ENCODE measurements at regions not wholly inside any gene's neighbourhood (a gene's known extent, or its start where the extent isn't known, plus 50 kb on each side); places are given as distances from the start of the nearest gene placed in this dataset.

- DNase-seq (ENCODE audit: low spot score): no peak
These were observed 97.1 kb upstream of the NRXN3 start for GRCh38 chr14:78073028-78073427.

GRCh38 chr14:78074561-78074960, 95.6 kb upstream of the NRXN3 start:
- DNase-seq (ENCODE audit: low spot score): no peak

GRCh38 chr14:78075033-78075432, 95.1 kb upstream of the NRXN3 start:
- no peak for DNase-seq (ENCODE audit: low spot score)

GRCh38 chr14:78075555-78076277, 94.5 kb upstream of the NRXN3 start:
- DNase-seq (ENCODE audit: low spot score): no peak

- DNase-seq (ENCODE audit: low spot score): no peak
These were observed 88.9 kb upstream of the NRXN3 start for GRCh38 chr14:78081245-78081644.

- DNase-seq (ENCODE audit: low spot score): no peak
These were observed 86.3 kb upstream of the NRXN3 start for GRCh38 chr14:78083837-78084236.

GRCh38 chr14:78086342-78086741, 83.8 kb upstream of the NRXN3 start:
- no peak for DNase-seq (ENCODE audit: low spot score)

GRCh38 chr14:78088916-78089315, 81.3 kb upstream of the NRXN3 start:
- DNase-seq (ENCODE audit: low spot score): no peak

- no peak for DNase-seq (ENCODE audit: low spot score)
These were observed 79.3 kb upstream of the NRXN3 start for GRCh38 chr14:78090864-78091263.

GRCh38 chr14:78091361-78091760, 78.8 kb upstream of the NRXN3 start:
- DNase-seq (ENCODE audit: low spot score): no peak

- no peak for DNase-seq (ENCODE audit: low spot score)
These were observed 78.1 kb upstream of the NRXN3 start for GRCh38 chr14:78092040-78092439.

GRCh38 chr14:78103271-78103670, 66.9 kb upstream of the NRXN3 start:
- no peak for DNase-seq (ENCODE audit: low spot score)

- DNase-seq (ENCODE audit: low spot score): no peak
These were observed 66.0 kb upstream of the NRXN3 start for GRCh38 chr14:78104160-78104559.

- DNase-seq (ENCODE audit: low spot score): no peak
These were observed 65.5 kb upstream of the NRXN3 start for GRCh38 chr14:78104655-78105054.

- no peak for DNase-seq (ENCODE audit: low spot score)
These were observed 63.8 kb upstream of the NRXN3 start for GRCh38 chr14:78106381-78106780.

- DNase-seq (ENCODE audit: low spot score): no peak
These were observed 63.0 kb upstream of the NRXN3 start for GRCh38 chr14:78107166-78107565.

- no peak for DNase-seq (ENCODE audit: low spot score)
These were observed 50.7 kb upstream of the NRXN3 start for GRCh38 chr14:78119440-78119839.
